ENCODE measurements at regions not wholly inside any gene's neighbourhood (a gene's known extent, or its start where the extent isn't known, plus 50 kb on each side); places are given as distances from the start of the nearest gene placed in this dataset.

GRCh38 chr4:14028862-14029261 lies 401.3 kb upstream of the BOD1L1 start:
- no peak overlapping the region for H2BK120ac ChIP-seq (ENCODE audit: low read depth, low read length, poor library complexity, severe bottlenecking)

More at GRCh38 chr4:14028862-14029261, 401.3 kb upstream of the BOD1L1 start:
- no peak overlapping the region for H2BK20ac ChIP-seq (ENCODE audit: low read depth, low read length, poor library complexity, severe bottlenecking)
- no peak overlapping the region for H3T11ph ChIP-seq (ENCODE audit: low read length)
- no peak for DNase-seq
- H4K20me1 ChIP-seq (ENCODE audit: control insufficient read depth, insufficient read depth, insufficient read length), result no peaks in the 10 kb centered on the region
- no peak overlapping the region for H2AK5ac ChIP-seq (ENCODE audit: insufficient read length, low read length)
- no peaks in the 10 kb centered on the region for H3K23me2 ChIP-seq (ENCODE audit: insufficient read length, low read depth, low read length, poor library complexity, severe bottlenecking)
- no peak overlapping the region for H3K27ac ChIP-seq (ENCODE audit: insufficient read length, low read depth, low read length)
- H3K27me3 ChIP-seq (ENCODE audit: insufficient read depth, low read length), result no peaks in the 10 kb centered on the region
- no peak overlapping the region for H3K4me3 Mint-ChIP-seq
- H4K91ac ChIP-seq (ENCODE audit: insufficient read length, low read depth, low read length), result no peak overlapping the region
- no peak overlapping the region for H2BK5ac ChIP-seq (ENCODE audit: insufficient read length, low read length)
- no peak overlapping the region for H3K14ac ChIP-seq (ENCODE audit: insufficient read depth, low read length)
- H2BK15ac ChIP-seq (ENCODE audit: low read depth, low read length), result no peak overlapping the region
- H3K36me3 Mint-ChIP-seq (ENCODE audit: insufficient read depth in 1 of 3, low read depth in 3 of 3), result no peaks in the 10 kb centered on the region
- H2AFZ ChIP-seq (ENCODE audit: low read length), result no peak overlapping the region
- no peak overlapping the region for H2BK12ac ChIP-seq (ENCODE audit: insufficient read length, low read depth, low read length)
- no peaks in the 10 kb centered on the region for H3K79me2 ChIP-seq (ENCODE audit: insufficient read depth, low read length)
- H4K8ac ChIP-seq (replicated peaks; ENCODE audit: insufficient read length, low read depth, low read length), result no peak overlapping the region
- peaks cover 3% of the 10 kb centered on the region for H3K27me3 Mint-ChIP-seq (ENCODE audit: low read depth)
- H3K56ac ChIP-seq (ENCODE audit: insufficient read length, low read depth, low read length), result no peak overlapping the region
- H3K9ac ChIP-seq (ENCODE audit: extremely low read depth, insufficient read length, low read length), result no peak overlapping the region
- no CpG with 5 or more reads among the region's 11 CpGs for WGBS (ENCODE audit: extremely low coverage, insufficient read length, low lambda C conversion rate)
- H4K5ac ChIP-seq (ENCODE audit: insufficient read length, low read depth, low read length), result no peak overlapping the region
- no peak overlapping the region for H3K4me2 ChIP-seq (ENCODE audit: insufficient read depth, insufficient read length, low read length)
- H3K9me3 Mint-ChIP-seq, result no peaks in the 10 kb centered on the region
- no peak for TF ChIP-seq CTCF (conservative IDR thresholded peaks at IDR 0.05)
- H3K23ac ChIP-seq (ENCODE audit: insufficient read length, low read depth, low read length), result no peak overlapping the region
- H3K4ac ChIP-seq (ENCODE audit: low read depth, low read length), result no peak overlapping the region
- H3K9me3 ChIP-seq (ENCODE audit: control insufficient read depth, low read depth, low read length), result no peaks in the 10 kb centered on the region
- H3K18ac ChIP-seq (ENCODE audit: insufficient read length, low read depth, low read length), result no peak overlapping the region
- no peaks in the 10 kb centered on the region for H3K79me1 ChIP-seq (ENCODE audit: insufficient read depth, low read depth, low read length, poor library complexity, severe bottlenecking)
- no peak overlapping the region for H3K27ac Mint-ChIP-seq
- H3K4me1 ChIP-seq (ENCODE audit: insufficient read depth, low read length), result no peaks in the 10 kb centered on the region
- peaks cover 12 to 15% of the 10 kb centered on the region in 2 experiments for H3K4me1 Mint-ChIP-seq

Measured in H9 (cell line).